ENCODE measurements at regions not wholly inside any gene's neighbourhood (a gene's known extent, or its start where the extent isn't known, plus 50 kb on each side); places are given as distances from the start of the nearest gene placed in this dataset.

GRCh38 chr12:9327320-9327719 lies 119.1 kb upstream of the PZP start:
- TF ChIP-seq CTCF (IDR thresholded peaks at IDR 0.05; ENCODE audit: insufficient read depth, low read length), result no peak
- no peak for TF ChIP-seq GABPA (IDR thresholded peaks at IDR 0.05; ENCODE audit: low read depth)

All from HL-60 (cell line).